ENCODE measurements at regions not wholly inside any gene's neighbourhood (a gene's known extent, or its start where the extent isn't known, plus 50 kb on each side); places are given as distances from the start of the nearest gene placed in this dataset.

GRCh38 chr2:138125306-138126288 is 161.3 kb downstream of the HNMT start:
- Histone ChIP-seq H3K4me3 (ENCODE audit: control insufficient read depth in 1 of 7, extremely low read depth in 1 of 7, insufficient read depth in 4 of 7, low read depth in 2 of 7, low read length in 6 of 7) (no peak overlapping the region), H3K4me1 (ENCODE audit: control extremely low read depth in 1 of 4, control insufficient read depth in 4 of 4, insufficient read depth in 4 of 4, low read length in 3 of 4) (no peaks in the 10 kb centered on the region), H3K27ac (ENCODE audit: insufficient read depth in 1 of 2, low read depth in 1 of 2, low read length in 2 of 2, poor library complexity in 1 of 2, severe bottlenecking in 2 of 2) (no peak overlapping the region), H3K9me3 (ENCODE audit: control extremely low read depth in 1 of 5, control insufficient read depth in 4 of 5, insufficient read depth in 2 of 5, low read depth in 1 of 5, low read length in 4 of 5) (no peaks in the 10 kb centered on the region), H3K27me3 (replicated peaks in 2 of 5; ENCODE audit: control insufficient read depth in 4 of 5, insufficient read depth in 5 of 5, low read length in 4 of 5) (no peaks in the 10 kb centered on the region), H3K36me3 (ENCODE audit: control insufficient read depth in 4 of 4, insufficient read depth in 4 of 4, low read length in 3 of 4) (no peaks in the 10 kb centered on the region)
- CTCF ChIA-PET = no interaction called here
- POLR2A ChIA-PET = no interaction called here
- WGBS (ENCODE audit: insufficient coverage) = 100% methylated on average over 2 of the region's 11 CpGs
- no peak for DNase-seq

- CTCF ChIA-PET = no interaction called here
- 100% methylated on average over 1 of the region's 1 CpG for WGBS (ENCODE audit: insufficient coverage)
- POLR2A ChIA-PET = no interaction called here
Observed at GRCh38 chr2:138132108-138132507, 167.8 kb downstream of the HNMT start.

GRCh38 chr2:138137949-138138348 is 173.7 kb downstream of the HNMT start:
- Histone ChIP-seq H3K4me3 (ENCODE audit: control insufficient read depth in 1 of 7, extremely low read depth in 1 of 7, insufficient read depth in 4 of 7, low read depth in 2 of 7, low read length in 6 of 7) (no peak overlapping the region), H3K9me3 (ENCODE audit: control extremely low read depth in 1 of 5, control insufficient read depth in 4 of 5, insufficient read depth in 2 of 5, low read depth in 1 of 5, low read length in 4 of 5) (no peaks in the 10 kb centered on the region), H3K36me3 (ENCODE audit: control insufficient read depth in 4 of 4, insufficient read depth in 4 of 4, low read length in 3 of 4) (no peaks in the 10 kb centered on the region), H3K27ac (ENCODE audit: insufficient read depth in 1 of 2, low read depth in 1 of 2, low read length in 2 of 2, poor library complexity in 1 of 2, severe bottlenecking in 2 of 2) (no peak overlapping the region), H3K27me3 (replicated peaks in 2 of 5; ENCODE audit: control insufficient read depth in 4 of 5, insufficient read depth in 5 of 5, low read length in 4 of 5) (no peaks in the 10 kb centered on the region), H3K4me1 (ENCODE audit: control extremely low read depth in 1 of 4, control insufficient read depth in 4 of 4, insufficient read depth in 4 of 4, low read length in 3 of 4) (no peaks in the 10 kb centered on the region)
- POLR2A ChIA-PET = no interaction called here
- CTCF ChIA-PET = no interaction called here
- DNase-seq = no peak

More at GRCh38 chr2:138132108-138132507, 167.8 kb downstream of the HNMT start:
- no peaks in the 10 kb centered on the region for H3K4me1 ChIP-seq (ENCODE audit: control extremely low read depth in 1 of 4, control insufficient read depth in 4 of 4, insufficient read depth in 4 of 4, low read length in 3 of 4)
- no peaks in the 10 kb centered on the region for H3K9me3 ChIP-seq (ENCODE audit: control extremely low read depth in 1 of 5, control insufficient read depth in 4 of 5, insufficient read depth in 2 of 5, low read depth in 1 of 5, low read length in 4 of 5)
- no peak for DNase-seq
- no peak overlapping the region for H3K4me3 ChIP-seq (ENCODE audit: control insufficient read depth in 1 of 7, extremely low read depth in 1 of 7, insufficient read depth in 4 of 7, low read depth in 2 of 7, low read length in 6 of 7)
- no peaks in the 10 kb centered on the region for H3K36me3 ChIP-seq (ENCODE audit: control insufficient read depth in 4 of 4, insufficient read depth in 4 of 4, low read length in 3 of 4)
- H3K27ac ChIP-seq (ENCODE audit: insufficient read depth in 1 of 2, low read depth in 1 of 2, low read length in 2 of 2, poor library complexity in 1 of 2, severe bottlenecking in 2 of 2) = no peak overlapping the region
- H3K27me3 ChIP-seq (replicated peaks in 2 of 5; ENCODE audit: control insufficient read depth in 4 of 5, insufficient read depth in 5 of 5, low read length in 4 of 5) = no peaks in the 10 kb centered on the region

- H3K27me3 ChIP-seq (replicated peaks in 2 of 5; ENCODE audit: control insufficient read depth in 4 of 5, insufficient read depth in 5 of 5, low read length in 4 of 5) = no peaks in the 10 kb centered on the region
- H3K36me3 ChIP-seq (ENCODE audit: control insufficient read depth in 4 of 4, insufficient read depth in 4 of 4, low read length in 3 of 4) = peaks cover 0 to 2% (median 0%) of the 10 kb centered on the region in 4 experiments
- CTCF ChIA-PET = no interaction called here
- H3K4me3 ChIP-seq (ENCODE audit: control insufficient read depth in 1 of 7, extremely low read depth in 1 of 7, insufficient read depth in 4 of 7, low read depth in 2 of 7, low read length in 6 of 7) = no peak overlapping the region
- H3K27ac ChIP-seq (ENCODE audit: insufficient read depth in 1 of 2, low read depth in 1 of 2, low read length in 2 of 2, poor library complexity in 1 of 2, severe bottlenecking in 2 of 2) = no peak overlapping the region
- no peaks in the 10 kb centered on the region for H3K9me3 ChIP-seq (ENCODE audit: control extremely low read depth in 1 of 5, control insufficient read depth in 4 of 5, insufficient read depth in 2 of 5, low read depth in 1 of 5, low read length in 4 of 5)
- H3K4me1 ChIP-seq (ENCODE audit: control extremely low read depth in 1 of 4, control insufficient read depth in 4 of 4, insufficient read depth in 4 of 4, low read length in 3 of 4) = no peaks in the 10 kb centered on the region
- POLR2A ChIA-PET = no interaction called here
- WGBS (ENCODE audit: insufficient coverage) = no CpG with 5 or more reads among the region's 2 CpGs
- DNase-seq = no peak
Observed at GRCh38 chr2:138147796-138148195, 183.5 kb downstream of the HNMT start.

- no CpG with 5 or more reads among the region's 1 CpG for WGBS (ENCODE audit: insufficient coverage)
Observed at GRCh38 chr2:138155304-138155703, 191.0 kb downstream of the HNMT start.

GRCh38 chr2:138157372-138157771 is 193.1 kb downstream of the HNMT start:
- CTCF ChIA-PET = no interaction called here
- Histone ChIP-seq H3K4me3 (ENCODE audit: control insufficient read depth in 1 of 7, extremely low read depth in 1 of 7, insufficient read depth in 4 of 7, low read depth in 2 of 7, low read length in 6 of 7) (no peak overlapping the region), H3K4me1 (ENCODE audit: control extremely low read depth in 1 of 4, control insufficient read depth in 4 of 4, insufficient read depth in 4 of 4, low read length in 3 of 4) (no peaks in the 10 kb centered on the region), H3K27me3 (replicated peaks in 2 of 5; ENCODE audit: control insufficient read depth in 4 of 5, insufficient read depth in 5 of 5, low read length in 4 of 5) (no peaks in the 10 kb centered on the region), H3K27ac (ENCODE audit: insufficient read depth in 1 of 2, low read depth in 1 of 2, low read length in 2 of 2, poor library complexity in 1 of 2, severe bottlenecking in 2 of 2) (no peak overlapping the region), H3K9me3 (ENCODE audit: control extremely low read depth in 1 of 5, control insufficient read depth in 4 of 5, insufficient read depth in 2 of 5, low read depth in 1 of 5, low read length in 4 of 5) (no peaks in the 10 kb centered on the region), H3K36me3 (ENCODE audit: control insufficient read depth in 4 of 4, insufficient read depth in 4 of 4, low read length in 3 of 4) (no peaks in the 10 kb centered on the region)
- 100% methylated on average over 1 of the region's 4 CpGs for WGBS (ENCODE audit: insufficient coverage)
- POLR2A ChIA-PET = no interaction called here
- no peak for DNase-seq

More at GRCh38 chr2:138155304-138155703, 191.0 kb downstream of the HNMT start:
- no peaks in the 10 kb centered on the region for H3K4me1 ChIP-seq (ENCODE audit: control extremely low read depth in 1 of 4, control insufficient read depth in 4 of 4, insufficient read depth in 4 of 4, low read length in 3 of 4)
- H3K9me3 ChIP-seq (ENCODE audit: control extremely low read depth in 1 of 5, control insufficient read depth in 4 of 5, insufficient read depth in 2 of 5, low read depth in 1 of 5, low read length in 4 of 5) = no peaks in the 10 kb centered on the region
- H3K36me3 ChIP-seq (ENCODE audit: control insufficient read depth in 4 of 4, insufficient read depth in 4 of 4, low read length in 3 of 4) = peaks cover 0 to 2% (median 0%) of the 10 kb centered on the region in 4 experiments
- CTCF ChIA-PET = no interaction called here
- H3K4me3 ChIP-seq (ENCODE audit: control insufficient read depth in 1 of 7, extremely low read depth in 1 of 7, insufficient read depth in 4 of 7, low read depth in 2 of 7, low read length in 6 of 7) = no peak overlapping the region
- no peaks in the 10 kb centered on the region for H3K27me3 ChIP-seq (replicated peaks in 2 of 5; ENCODE audit: control insufficient read depth in 4 of 5, insufficient read depth in 5 of 5, low read length in 4 of 5)
- H3K27ac ChIP-seq (ENCODE audit: insufficient read depth in 1 of 2, low read depth in 1 of 2, low read length in 2 of 2, poor library complexity in 1 of 2, severe bottlenecking in 2 of 2) = no peak overlapping the region
- POLR2A ChIA-PET = no interaction called here
- no peak for DNase-seq

- no peak for DNase-seq
- ChIA-PET POLR2A (no interaction called here), CTCF (no interaction called here)
- 94% methylated on average over 3 of the region's 5 CpGs for WGBS (ENCODE audit: insufficient coverage)
- Histone ChIP-seq H3K4me3 (ENCODE audit: control insufficient read depth in 1 of 7, extremely low read depth in 1 of 7, insufficient read depth in 4 of 7, low read depth in 2 of 7, low read length in 6 of 7) (no peak overlapping the region), H3K4me1 (ENCODE audit: control extremely low read depth in 1 of 4, control insufficient read depth in 4 of 4, insufficient read depth in 4 of 4, low read length in 3 of 4) (no peaks in the 10 kb centered on the region), H3K27me3 (replicated peaks in 2 of 5; ENCODE audit: control insufficient read depth in 4 of 5, insufficient read depth in 5 of 5, low read length in 4 of 5) (no peaks in the 10 kb centered on the region), H3K27ac (ENCODE audit: insufficient read depth in 1 of 2, low read depth in 1 of 2, low read length in 2 of 2, poor library complexity in 1 of 2, severe bottlenecking in 2 of 2) (no peak overlapping the region), H3K36me3 (ENCODE audit: control insufficient read depth in 4 of 4, insufficient read depth in 4 of 4, low read length in 3 of 4) (no peaks in the 10 kb centered on the region), H3K9me3 (ENCODE audit: control extremely low read depth in 1 of 5, control insufficient read depth in 4 of 5, insufficient read depth in 2 of 5, low read depth in 1 of 5, low read length in 4 of 5) (peaks cover 0 to 4% (median 2%) of the 10 kb centered on the region in 5 experiments)
Observed at GRCh38 chr2:138170485-138170884, 206.2 kb downstream of the HNMT start.
